Panc1 (cell line): ENCODE measurements at regions not wholly inside any gene's neighbourhood (a gene's known extent, or its start where the extent isn't known, plus 50 kb on each side); places are given as distances from the start of the nearest gene placed in this dataset.

Experiments
- ATAC-seq: fragments of 200-7000 bp; cut with Tn5 transposase; 2 replicates; pipeline ENCODE4 v1.9.1; 2020; ENCODE audit warnings: mild to moderate bottlenecking, moderate library complexity
- BruUV-seq: library from RNA; stranded (reverse); fragments of 400-500 nt; replicated peaks from 2 replicates; lab custom pipeline; 2021; lab: Mats Ljungman, UMichigan
- CTCF ChIA-PET: fragments of 300-600 bp; sonication (Branson Sonifier 250); formaldehyde crosslinking; loops from one replicate; lab custom pipeline; 2022; ENCODE audit warnings: antibody characterized with exemption; lab: Charles Lee
- POLR2A ChIA-PET: fragments of 300-600 bp; sonication (Branson Sonifier 250); formaldehyde crosslinking; loops from one replicate; lab custom pipeline; 2022; ENCODE audit warnings: antibody characterized with exemption; lab: Charles Lee
- DNase-seq: peaks from one replicate; pipeline ENCODE4 v3.0.0-alpha.2; 2010; ENCODE audit warnings: low read depth, low spot score
- H3K27ac ChIP-seq: 2 replicates; pipeline ENCODE4 v1.5.1; 2011; ENCODE audit warnings: mild to moderate bottlenecking, low read length, inconsistent platforms
- H3K27me3 ChIP-seq: fragments of 200-500 bp; sonication (Bioruptor generic); 2 replicates; pipeline ENCODE4 v1.6.0; 2014; ENCODE audit warnings: low read length, inconsistent platforms; ENCODE audit not compliant: control insufficient read depth, insufficient read depth
- H3K36me3 ChIP-seq: fragments of 200-500 bp; sonication (Bioruptor generic); 2 replicates; pipeline ENCODE4 v1.5.1; 2014; ENCODE audit warnings: inconsistent platforms, mild to moderate bottlenecking, low read length, moderate library complexity; ENCODE audit not compliant: control insufficient read depth, insufficient read depth
- H3K4me1 ChIP-seq: 2 replicates; pipeline ENCODE4 v1.5.1; 2011; ENCODE audit warnings: inconsistent platforms, mild to moderate bottlenecking, low read length, moderate library complexity; ENCODE audit not compliant: control insufficient read depth, insufficient read depth
- H3K4me3 ChIP-seq, 2 experiments: 2 replicates each; pipeline ENCODE4 v1.5.1; 2011 to 2012; ENCODE audit warnings: low read depth in 2 of 2, low read length in 2 of 2, mild to moderate bottlenecking in 2 of 2, inconsistent platforms in 1 of 2, moderate library complexity in 1 of 2
- H3K9me3 ChIP-seq: fragments of 200-500 bp; sonication (Bioruptor generic); 2 replicates; pipeline ENCODE4 v1.5.1; 2014; ENCODE audit warnings: low read depth, mild to moderate bottlenecking, inconsistent platforms, low read length, moderate library complexity; ENCODE audit not compliant: control insufficient read depth, insufficient read depth
- POLR2AphosphoS5 ChIP-seq: IDR thresholded peaks from 2 replicates; pipeline ENCODE4 v1.6.1; 2012; ENCODE audit warnings: mild to moderate bottlenecking, low read depth, low read length, moderate library complexity
- SIN3A ChIP-seq: IDR thresholded peaks from 2 replicates; pipeline ENCODE4 v1.6.1; 2012; ENCODE audit warnings: low read depth, mild to moderate bottlenecking, low read length, moderate library complexity, borderline replicate concordance; ENCODE audit not compliant: insufficient read depth
- TCF7L2 ChIP-seq: IDR thresholded peaks from 2 replicates; pipeline ENCODE4 v1.6.1; 2011; ENCODE audit warnings: mild to moderate bottlenecking, low read depth, low read length, inconsistent platforms
- in situ Hi-C: cut with HindIII; loops from 2 replicates; pipeline ENCODE4 v1.10.0; 2016; ENCODE audit warnings: low sequenced_read_pairs, low pct_unique_long_range_greater_than_20kb
- intact Hi-C: fragments of 100-400 bp; cut with micrococcal nuclease; formaldehyde crosslinking; loops from one replicate; pipeline ENCODE4 v1.10.0; 2022; ENCODE audit not compliant: unreplicated experiment
- TF ChIP-seq, protein P1 (sequence below): fragments of 450-650 bp; IDR thresholded peaks from 2 replicates; pipeline ENCODE4 v1.5.1; 2017; ENCODE audit warnings: mild to moderate bottlenecking
- TF ChIP-seq, protein P2 (sequence below), 2 experiments: IDR thresholded peaks; 2 replicates each; pipeline ENCODE4 v1.6.1; 2011 to 2012; ENCODE audit warnings: low read depth in 2 of 2, control low read depth in 1 of 2, low read length in 1 of 2, mild to moderate bottlenecking in 1 of 2, moderate library complexity in 1 of 2; ENCODE audit not compliant: insufficient read depth in 1 of 2

DNA sequence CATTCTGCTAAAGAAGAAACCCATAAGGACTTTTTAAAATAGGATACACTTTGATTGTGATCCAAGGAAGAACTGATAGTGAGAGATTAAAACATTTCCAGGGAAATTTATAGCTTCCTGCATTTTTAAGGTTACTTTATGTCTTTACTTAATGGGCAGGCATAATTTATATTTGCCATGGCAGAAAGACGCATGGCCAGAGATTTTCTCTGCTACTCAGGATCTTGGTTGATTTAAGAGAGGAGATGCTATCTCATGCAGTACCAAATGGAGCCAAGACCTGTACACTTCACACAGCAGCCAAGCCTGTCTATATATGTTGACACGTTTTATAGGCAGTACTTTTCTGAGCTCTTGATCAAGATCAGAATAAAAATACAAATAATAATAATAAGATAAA lies 60.9 kb upstream of the NT5C1B start:
- TF ChIP-seq TCF7L2 (no peak), POLR2AphosphoS5 (no peak), SIN3A (no peak)
- TF ChIP-seq, protein P1, sequence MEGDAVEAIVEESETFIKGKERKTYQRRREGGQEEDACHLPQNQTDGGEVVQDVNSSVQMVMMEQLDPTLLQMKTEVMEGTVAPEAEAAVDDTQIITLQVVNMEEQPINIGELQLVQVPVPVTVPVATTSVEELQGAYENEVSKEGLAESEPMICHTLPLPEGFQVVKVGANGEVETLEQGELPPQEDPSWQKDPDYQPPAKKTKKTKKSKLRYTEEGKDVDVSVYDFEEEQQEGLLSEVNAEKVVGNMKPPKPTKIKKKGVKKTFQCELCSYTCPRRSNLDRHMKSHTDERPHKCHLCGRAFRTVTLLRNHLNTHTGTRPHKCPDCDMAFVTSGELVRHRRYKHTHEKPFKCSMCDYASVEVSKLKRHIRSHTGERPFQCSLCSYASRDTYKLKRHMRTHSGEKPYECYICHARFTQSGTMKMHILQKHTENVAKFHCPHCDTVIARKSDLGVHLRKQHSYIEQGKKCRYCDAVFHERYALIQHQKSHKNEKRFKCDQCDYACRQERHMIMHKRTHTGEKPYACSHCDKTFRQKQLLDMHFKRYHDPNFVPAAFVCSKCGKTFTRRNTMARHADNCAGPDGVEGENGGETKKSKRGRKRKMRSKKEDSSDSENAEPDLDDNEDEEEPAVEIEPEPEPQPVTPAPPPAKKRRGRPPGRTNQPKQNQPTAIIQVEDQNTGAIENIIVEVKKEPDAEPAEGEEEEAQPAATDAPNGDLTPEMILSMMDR = no peak
- TF ChIP-seq, protein P2, sequence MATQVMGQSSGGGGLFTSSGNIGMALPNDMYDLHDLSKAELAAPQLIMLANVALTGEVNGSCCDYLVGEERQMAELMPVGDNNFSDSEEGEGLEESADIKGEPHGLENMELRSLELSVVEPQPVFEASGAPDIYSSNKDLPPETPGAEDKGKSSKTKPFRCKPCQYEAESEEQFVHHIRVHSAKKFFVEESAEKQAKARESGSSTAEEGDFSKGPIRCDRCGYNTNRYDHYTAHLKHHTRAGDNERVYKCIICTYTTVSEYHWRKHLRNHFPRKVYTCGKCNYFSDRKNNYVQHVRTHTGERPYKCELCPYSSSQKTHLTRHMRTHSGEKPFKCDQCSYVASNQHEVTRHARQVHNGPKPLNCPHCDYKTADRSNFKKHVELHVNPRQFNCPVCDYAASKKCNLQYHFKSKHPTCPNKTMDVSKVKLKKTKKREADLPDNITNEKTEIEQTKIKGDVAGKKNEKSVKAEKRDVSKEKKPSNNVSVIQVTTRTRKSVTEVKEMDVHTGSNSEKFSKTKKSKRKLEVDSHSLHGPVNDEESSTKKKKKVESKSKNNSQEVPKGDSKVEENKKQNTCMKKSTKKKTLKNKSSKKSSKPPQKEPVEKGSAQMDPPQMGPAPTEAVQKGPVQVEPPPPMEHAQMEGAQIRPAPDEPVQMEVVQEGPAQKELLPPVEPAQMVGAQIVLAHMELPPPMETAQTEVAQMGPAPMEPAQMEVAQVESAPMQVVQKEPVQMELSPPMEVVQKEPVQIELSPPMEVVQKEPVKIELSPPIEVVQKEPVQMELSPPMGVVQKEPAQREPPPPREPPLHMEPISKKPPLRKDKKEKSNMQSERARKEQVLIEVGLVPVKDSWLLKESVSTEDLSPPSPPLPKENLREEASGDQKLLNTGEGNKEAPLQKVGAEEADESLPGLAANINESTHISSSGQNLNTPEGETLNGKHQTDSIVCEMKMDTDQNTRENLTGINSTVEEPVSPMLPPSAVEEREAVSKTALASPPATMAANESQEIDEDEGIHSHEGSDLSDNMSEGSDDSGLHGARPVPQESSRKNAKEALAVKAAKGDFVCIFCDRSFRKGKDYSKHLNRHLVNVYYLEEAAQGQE (IDR thresholded peaks at IDR 0.05; ENCODE audit: insufficient read depth in 1 of 2, low read depth in 2 of 2, low read length in 1 of 2) = no peak
- no peaks in the 10 kb centered on the region for H3K27me3 ChIP-seq
- DNase-seq (no peak), ATAC-seq (no peak)
- intact Hi-C loops = no loop called here
- ChIA-PET POLR2A (no interaction called here), CTCF (no interaction called here)
- H3K4me1 ChIP-seq = no peaks in the 10 kb centered on the region
- H3K27ac ChIP-seq = no peak overlapping the region
- in situ Hi-C loops = no loop called here
- no peaks in the 10 kb centered on the region for H3K9me3 ChIP-seq
- no peaks in the 10 kb centered on the region for H3K36me3 ChIP-seq
- H3K4me3 ChIP-seq = no peak overlapping the region
- BruUV-seq = no TSS peak

DNA sequence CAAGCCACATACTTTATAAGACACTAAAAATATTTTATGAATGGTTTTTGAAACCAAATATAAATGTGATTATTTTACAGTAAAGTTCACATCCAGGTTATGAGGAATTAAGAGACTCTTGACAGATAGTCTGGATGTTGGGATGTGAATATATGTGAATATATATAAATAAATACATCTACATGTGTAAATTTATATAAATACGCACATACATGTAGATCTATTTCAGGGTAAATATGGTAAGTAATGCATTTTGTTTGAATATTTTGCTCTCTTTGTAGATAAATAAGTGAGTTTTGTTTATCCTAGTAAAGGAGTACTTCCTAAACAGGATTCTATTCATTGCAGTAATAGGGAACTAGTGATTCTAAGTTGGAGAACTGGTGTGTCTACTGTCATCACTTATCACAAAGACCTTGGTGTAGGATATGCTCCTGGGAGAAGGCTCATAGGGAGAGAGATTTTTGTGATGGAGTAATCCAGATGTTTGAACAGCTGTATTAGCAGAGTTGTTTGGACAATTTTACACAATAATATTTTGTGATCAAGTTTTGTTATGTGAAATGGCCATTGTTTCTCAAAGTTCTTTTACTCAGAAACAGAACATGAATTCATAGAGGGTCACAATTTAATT lies 60.2 kb upstream of the NT5C1B start:
- DNase-seq = no peak
- no peak for ATAC-seq
- in situ Hi-C loops = no loop called here
- H3K27me3 ChIP-seq = no peaks in the 10 kb centered on the region
- no peak for TF ChIP-seq TCF7L2
- TF ChIP-seq, protein P2 (IDR thresholded peaks at IDR 0.05; ENCODE audit: insufficient read depth in 1 of 2, low read depth in 2 of 2, low read length in 1 of 2) = no peak
- TF ChIP-seq, protein P1 = no peak
- TF ChIP-seq POLR2AphosphoS5 = no peak
- TF ChIP-seq SIN3A = no peak
- ChIA-PET POLR2A (no interaction called here), CTCF (no interaction called here)
- no peaks in the 10 kb centered on the region for H3K36me3 ChIP-seq
- no peaks in the 10 kb centered on the region for H3K4me1 ChIP-seq
- BruUV-seq = no TSS peak
- H3K4me3 ChIP-seq = no peak overlapping the region
- no peaks in the 10 kb centered on the region for H3K9me3 ChIP-seq
- no peak overlapping the region for H3K27ac ChIP-seq
- intact Hi-C loops = no loop called here
